Esophagus squamous epithelium (tissue), 5 donors: ENCODE measurements at regions not wholly inside any gene's neighbourhood (a gene's known extent, or its start where the extent isn't known, plus 50 kb on each side); places are given as distances from the start of the nearest gene placed in this dataset.

Source experiments
- DNase-seq: peaks from one replicate; lab custom pipeline; 2025; lab: John Stamatoyannopoulos, UW
- H3K27ac ChIP-seq, 4 donors: fragments of 200-600 bp; sonication (generic); one replicate each; pipeline ENCODE4 v1.5.1; 2016 to 2019; ENCODE audit warnings: mild to moderate bottlenecking in 1 of 4
- H3K27me3 ChIP-seq, 4 donors: fragments of 200-600 bp; sonication (generic); 1 replicate in 3 of 4; 2 replicates in 1 of 4; pipeline versions ENCODE4 v1.5.1 to v1.6.0; 2017 to 2021; ENCODE audit warnings: antibody characterized with exemption in 1 of 4
- H3K36me3 ChIP-seq, 3 donors: fragments of 200-600 bp; sonication (generic); one replicate each; pipeline ENCODE4 v1.5.1; 2016 to 2019
- H3K4me1 ChIP-seq, 3 donors: fragments of 200-600 bp; sonication (generic); one replicate each; pipeline ENCODE4 v1.5.1; 2017 to 2019
- H3K4me3 ChIP-seq, 4 donors: fragments of 200-600 bp; sonication (generic); 1 replicate in 3 of 4; 2 replicates in 1 of 4; pipeline ENCODE4 v1.5.1; 2016 to 2019; ENCODE audit warnings: mild to moderate bottlenecking in 2 of 4, moderate library complexity in 1 of 4
- H3K9me3 ChIP-seq, 3 donors: fragments of 200-600 bp; sonication (generic); one replicate each; pipeline ENCODE4 v1.5.1; 2016 to 2019
- CTCF ChIP-seq, 6 experiments: fragments of 450-650 bp in 4 of 6; fragments of 200-600 bp in 2 of 6; sonication (generic) in 2 of 6; IDR thresholded peaks; one replicate each; pipeline ENCODE4 v1.5.1; 2016 to 2019; ENCODE audit warnings: antibody characterized with exemption in 6 of 6, mild to moderate bottlenecking in 4 of 6, moderate library complexity in 4 of 6
- POLR2A ChIP-seq, 4 donors: fragments of 450-650 bp; IDR thresholded peaks; one replicate each; pipeline ENCODE4 v1.6.1; 2017; ENCODE audit warnings: antibody characterized with exemption in 4 of 4, mild to moderate bottlenecking in 4 of 4, moderate library complexity in 3 of 4
- WGBS, 2 donors: methylation state at CpG; one replicate each; pipeline ENCODE4 v1.1.5; 2018; 5-methylcytosine and 5-hydroxymethylcytosine counted together
- intact Hi-C: fragments of 100-400 bp; cut with DNase I; formaldehyde crosslinking; loops from one replicate; pipeline ENCODE4 v1.15.0; 2022
- donor health status: DM: yes; HTN: yes; CAD: no.

DNA sequence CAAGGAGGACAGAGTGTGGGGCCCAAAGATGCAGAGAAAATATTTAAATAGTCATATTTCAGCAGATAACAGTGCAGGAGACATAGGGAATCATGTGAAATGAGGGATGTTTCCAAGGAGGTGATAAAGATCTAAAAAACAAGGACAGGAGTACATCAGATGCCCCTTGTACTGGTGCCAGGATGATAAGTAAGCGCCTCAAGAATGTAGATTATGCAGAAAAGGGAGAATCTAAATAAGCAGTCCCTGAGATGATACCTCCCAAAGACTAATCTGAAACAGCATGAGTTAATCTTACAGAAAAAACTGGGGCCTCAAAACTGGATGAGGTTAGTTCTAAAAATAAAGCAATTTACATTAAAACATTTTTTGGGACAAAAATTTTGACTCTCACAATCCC, 136.1 kb upstream of the WDFY3 start:
- WGBS, 2 donors, result 74 to 95% methylated on average over 1 of the region's 1 CpG
- Histone ChIP-seq H3K27ac (no peak overlapping the region), H3K4me1 (no peaks in the 10 kb centered on the region), H3K4me3 (no peak overlapping the region), H3K27me3 (no peaks in the 10 kb centered on the region), H3K36me3 (no peaks in the 10 kb centered on the region), H3K9me3 (no peaks in the 10 kb centered on the region)
- TF ChIP-seq POLR2A (IDR thresholded peaks at IDR 0.05) (no peak), CTCF (IDR thresholded peaks at IDR 0.05) (no peak)
- intact Hi-C loops, result no loop called here
- DNase-seq, result no peak

DNA sequence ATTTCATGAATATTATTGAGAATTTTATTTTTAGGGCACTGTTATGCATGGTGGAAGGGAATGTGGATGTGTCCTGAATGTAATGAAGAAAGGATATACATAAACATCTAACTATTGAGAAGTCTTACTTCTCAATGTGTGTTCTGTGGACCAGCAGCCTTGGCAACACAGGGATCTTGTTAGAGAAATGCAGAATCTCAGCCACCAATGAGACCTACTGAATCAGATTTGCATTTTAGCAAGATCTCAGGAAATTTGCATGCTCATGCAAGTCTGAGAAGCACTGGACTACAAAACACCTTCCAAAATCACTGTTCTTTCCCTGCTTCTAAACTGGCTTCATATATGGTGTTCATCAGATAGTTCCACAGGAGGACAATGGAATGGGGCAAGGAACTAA, 139.7 kb upstream of the WDFY3 start:
- no peak for TF ChIP-seq CTCF (IDR thresholded peaks at IDR 0.05)
- no peak for TF ChIP-seq POLR2A (IDR thresholded peaks at IDR 0.05)
- no peak for DNase-seq
- Histone ChIP-seq H3K27ac (no peak overlapping the region), H3K9me3 (no peaks in the 10 kb centered on the region), H3K36me3 (no peaks in the 10 kb centered on the region), H3K27me3 (no peaks in the 10 kb centered on the region), H3K4me1 (no peaks in the 10 kb centered on the region), H3K4me3 (no peak overlapping the region)
- intact Hi-C loops, result no loop called here

- no peak for DNase-seq
- 85 to 89% methylated on average over 5 of the region's 5 CpGs for WGBS, 2 donors
- no peak overlapping the region for H3K27ac ChIP-seq
- TF ChIP-seq POLR2A (IDR thresholded peaks at IDR 0.05), result no peak
- TF ChIP-seq CTCF (IDR thresholded peaks at IDR 0.05), result no peak
- no peaks in the 10 kb centered on the region for H3K4me1 ChIP-seq
- no peak overlapping the region for H3K4me3 ChIP-seq
- no peaks in the 10 kb centered on the region for H3K36me3 ChIP-seq
- H3K27me3 ChIP-seq, result no peaks in the 10 kb centered on the region
- intact Hi-C loops, result no loop called here
- no peaks in the 10 kb centered on the region for H3K9me3 ChIP-seq
These were observed 140.4 kb upstream of the WDFY3 start for GRCh38 chr4:85106805-85107336.

DNA sequence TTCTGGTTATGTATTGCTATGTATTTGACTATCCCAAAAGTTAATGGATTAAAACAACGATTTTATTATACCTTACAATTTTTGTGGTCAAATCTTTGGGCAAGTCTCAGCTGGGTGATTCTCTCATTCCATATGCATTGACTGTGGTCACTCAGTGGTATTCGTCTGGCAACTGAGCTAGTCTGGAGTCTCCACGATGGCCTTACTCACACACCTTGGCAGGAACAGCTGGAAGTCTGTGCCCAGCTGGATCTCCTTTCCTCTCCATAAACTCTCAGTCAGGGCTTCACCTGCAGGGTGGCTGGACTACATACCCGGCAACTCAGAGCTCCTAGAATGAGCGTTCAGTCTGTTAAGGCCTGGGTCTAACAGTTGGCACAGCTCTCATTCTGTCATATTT, 141.1 kb upstream of the WDFY3 start:
- DNase-seq, result no peak
- Histone ChIP-seq H3K27me3 (no peaks in the 10 kb centered on the region), H3K4me3 (no peak overlapping the region), H3K36me3 (no peaks in the 10 kb centered on the region), H3K9me3 (no peaks in the 10 kb centered on the region), H3K27ac (no peak overlapping the region), H3K4me1 (no peaks in the 10 kb centered on the region)
- WGBS, 2 donors, result 53 to 57% methylated on average over 5 of the region's 5 CpGs
- intact Hi-C loops, result no loop called here
- TF ChIP-seq POLR2A (IDR thresholded peaks at IDR 0.05) (no peak), CTCF (IDR thresholded peaks at IDR 0.05) (no peak)

GRCh38 chr4:85113706-85114105, 147.2 kb upstream of the WDFY3 start:
- no peak overlapping the region for H3K27ac ChIP-seq
- H3K27me3 ChIP-seq, result no peaks in the 10 kb centered on the region
- intact Hi-C loops, result no loop called here
- no peaks in the 10 kb centered on the region for H3K36me3 ChIP-seq
- no peaks in the 10 kb centered on the region for H3K9me3 ChIP-seq
- TF ChIP-seq POLR2A (IDR thresholded peaks at IDR 0.05), result no peak
- TF ChIP-seq CTCF (IDR thresholded peaks at IDR 0.05), result no peak
- H3K4me3 ChIP-seq, result no peak overlapping the region
- WGBS, 2 donors, result 86 to 87% methylated on average over 3 of the region's 3 CpGs
- DNase-seq, result no peak
- no peaks in the 10 kb centered on the region for H3K4me1 ChIP-seq
